GM18867 (cell line): ENCODE measurements at regions not wholly inside any gene's neighbourhood (a gene's known extent, or its start where the extent isn't known, plus 50 kb on each side); places are given as distances from the start of the nearest gene placed in this dataset.
A peak's percentile ranks its signal among the peaks of the same experiment; 100 is the strongest.

Experiments used
- ATAC-seq: cut with Tn5 transposase; IDR thresholded peaks from one replicate; pipeline ENCODE4 v1.9.1; 2021; ENCODE audit warnings: mild to moderate bottlenecking, moderate library complexity; ENCODE audit not compliant: unreplicated experiment

DNA sequence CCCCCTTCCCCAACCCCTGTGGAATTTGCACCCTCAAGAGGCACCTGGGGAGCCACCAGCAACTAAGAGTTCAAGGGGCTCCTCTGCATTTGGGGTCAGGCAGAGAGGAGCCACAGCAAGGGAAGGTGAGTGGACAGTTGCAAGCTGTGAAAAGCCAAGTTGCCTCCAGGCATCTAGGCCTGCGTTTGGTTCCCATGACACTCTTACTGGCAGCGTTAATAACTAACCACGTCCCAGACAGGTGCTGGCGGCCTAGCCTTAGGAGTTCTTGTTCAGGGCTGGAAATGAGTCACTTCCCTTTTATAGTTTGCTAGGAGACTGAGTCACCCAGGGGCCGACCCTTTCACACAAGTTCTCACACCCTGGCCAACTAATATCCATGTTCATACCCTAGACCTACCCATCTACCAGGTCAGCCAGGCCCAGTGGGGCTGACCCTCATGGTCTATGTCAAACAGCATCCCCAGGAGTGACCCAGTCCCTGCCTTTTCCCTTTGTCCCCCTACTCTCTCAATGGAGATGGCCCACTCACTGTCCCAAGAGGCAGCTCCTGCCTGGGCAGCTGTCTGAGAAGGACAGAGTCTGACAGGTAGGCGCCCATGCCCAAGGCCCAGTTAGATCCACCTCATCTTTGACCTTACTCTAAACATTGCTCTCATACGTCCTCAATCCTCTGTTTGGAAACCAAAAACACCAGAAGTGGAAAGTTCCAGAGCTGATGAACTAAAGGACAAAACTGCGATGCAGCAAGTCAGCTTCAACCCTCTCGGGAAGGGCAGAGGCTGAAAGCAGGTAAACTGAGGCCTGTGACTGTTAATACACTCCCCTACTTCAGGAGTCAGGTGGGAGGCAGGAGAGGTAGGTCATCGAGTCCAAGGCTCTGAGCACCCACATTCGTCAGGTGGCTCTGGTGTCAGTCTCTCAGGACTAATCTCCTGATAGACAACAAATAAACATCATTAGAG is 300.6 kb downstream of the SOX9 start:
- peak; percentile 49 for ATAC-seq

DNA sequence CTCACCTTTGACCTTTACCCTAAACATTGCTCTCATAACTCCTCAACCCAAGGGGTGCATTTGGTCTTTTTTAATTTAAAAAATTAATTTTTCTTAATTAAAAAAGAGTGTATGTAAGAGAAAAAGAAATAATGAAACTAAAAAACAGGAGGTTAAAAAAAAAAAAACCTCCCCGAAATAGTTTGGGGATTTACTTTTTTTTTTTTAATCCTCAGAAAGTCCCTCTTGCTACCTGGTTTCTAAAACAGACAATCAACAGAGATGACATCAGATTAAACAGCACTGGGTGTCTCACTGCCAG is 301.3 kb downstream of the SOX9 start:
- no peak for ATAC-seq

DNA sequence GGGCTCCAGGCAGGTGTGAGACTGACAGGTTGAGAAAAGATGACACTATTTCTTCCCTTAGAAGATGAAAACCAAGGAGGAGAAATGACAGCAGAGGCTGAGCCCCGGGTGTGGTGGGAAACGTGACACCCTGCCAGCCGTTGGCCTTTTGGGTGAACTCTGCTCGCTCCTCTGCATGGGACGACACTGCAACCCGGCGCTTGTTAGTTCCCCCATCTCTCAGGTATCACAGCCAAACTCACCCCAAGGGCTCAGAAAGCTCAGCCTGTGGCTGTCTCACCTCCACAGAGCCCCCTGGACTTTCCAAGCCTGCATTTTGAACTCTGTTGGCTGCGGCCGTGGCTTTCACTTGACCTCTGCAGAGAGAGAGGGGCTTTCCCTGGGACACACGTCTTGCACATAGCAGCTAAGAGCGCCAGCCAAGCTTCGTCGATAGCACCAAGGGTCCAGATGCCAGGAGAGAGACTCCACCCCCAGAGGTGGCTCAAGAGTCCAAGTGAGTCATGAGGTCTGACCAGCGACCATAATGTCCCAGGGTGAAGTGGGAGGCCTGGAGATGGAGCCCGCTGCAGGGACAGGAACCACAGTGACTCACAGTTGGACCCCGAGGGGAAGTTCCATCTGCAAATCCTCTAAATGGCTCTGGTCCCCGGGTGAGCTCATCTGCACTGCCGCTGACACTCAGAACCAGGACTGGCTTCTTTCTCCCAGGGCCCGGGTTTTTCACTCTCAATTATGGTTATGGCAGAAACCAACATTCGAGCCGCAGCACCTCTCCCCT is 301.9 kb downstream of the SOX9 start:
- ATAC-seq, result peak; percentile 43

DNA sequence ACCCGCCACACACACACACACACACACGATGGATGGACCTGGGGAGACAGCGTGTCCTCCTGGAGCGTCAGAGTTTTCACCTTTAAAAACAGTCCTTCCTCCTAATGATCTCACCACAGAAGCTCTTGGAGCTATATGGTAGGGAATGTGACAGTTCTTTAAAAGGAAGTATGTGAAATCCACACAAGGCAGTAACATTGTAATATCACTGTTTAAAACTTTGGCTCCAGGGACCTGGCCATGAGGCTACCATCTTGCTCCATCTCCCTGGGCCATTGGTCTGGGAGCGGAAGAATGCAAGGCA is 302.4 kb downstream of the SOX9 start:
- ATAC-seq, result no peak

- no peak for ATAC-seq
These were observed 302.9 kb downstream of the SOX9 start for GRCh38 chr17:72423718-72424117.

DNA sequence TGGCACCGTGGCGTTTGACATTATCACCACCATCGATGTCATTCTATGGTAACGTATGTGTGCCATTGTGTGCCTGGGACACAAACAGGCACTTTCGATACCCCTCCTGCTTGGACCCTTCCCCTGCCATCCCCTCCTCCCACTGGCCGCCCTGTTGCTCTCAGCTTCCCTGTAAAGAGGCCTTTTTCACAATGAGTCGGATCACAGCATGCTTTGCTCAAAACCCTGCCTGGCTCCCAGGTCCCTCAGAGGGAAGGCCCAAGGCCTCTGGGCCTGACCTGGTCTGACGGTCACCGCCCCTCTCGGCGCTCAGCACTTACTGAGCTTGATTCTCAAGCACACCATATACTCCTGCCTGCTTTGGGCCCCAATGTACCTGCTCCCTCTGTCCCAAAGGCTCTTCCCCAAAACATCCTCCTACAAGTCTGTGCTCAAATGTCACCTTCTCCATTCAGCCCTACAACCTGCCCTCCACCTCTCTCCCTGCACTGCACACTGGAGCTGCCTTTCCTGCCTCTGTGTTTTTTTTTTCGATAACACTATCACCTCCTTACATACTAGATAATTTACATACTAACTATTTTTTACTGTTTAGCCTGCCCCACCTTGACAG is 303.8 kb downstream of the SOX9 start:
- no peak for ATAC-seq

DNA sequence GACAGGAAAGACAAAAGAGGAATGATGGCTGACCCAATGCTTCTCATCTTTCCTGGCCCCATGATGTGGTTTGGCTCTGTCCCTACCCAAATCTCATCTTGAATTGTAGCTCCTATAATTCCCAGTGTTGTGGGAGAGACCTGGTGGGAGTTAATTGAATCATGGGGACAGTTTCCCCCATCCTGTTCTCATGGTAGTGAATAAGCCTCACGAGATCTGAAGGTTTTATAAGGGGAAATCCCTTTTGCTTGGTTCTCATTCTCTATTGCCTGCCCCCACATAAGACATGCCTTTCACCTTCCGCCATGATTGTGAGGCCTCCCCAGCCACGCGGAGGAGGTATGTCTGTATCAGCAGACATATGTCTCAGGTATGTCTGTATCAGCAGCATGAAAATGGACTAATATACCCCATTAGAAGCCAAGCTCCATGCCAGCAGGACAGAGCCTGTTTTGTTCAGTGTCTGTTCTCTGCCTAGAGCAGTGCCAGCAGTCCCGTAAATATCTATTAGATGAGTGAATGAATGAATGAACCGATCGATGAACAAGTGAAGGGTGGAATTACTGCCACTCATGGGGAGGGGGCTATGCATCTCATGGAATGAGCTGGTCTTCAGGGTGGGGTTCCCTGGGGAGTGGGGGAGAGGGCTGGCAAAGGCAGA is 304.4 kb downstream of the SOX9 start:
- no peak for ATAC-seq

GRCh38 chr17:72425794-72426168 is 305.0 kb downstream of the SOX9 start:
- no peak for ATAC-seq

- ATAC-seq, result no peak
These were observed 305.5 kb downstream of the SOX9 start for GRCh38 chr17:72426321-72426720.

- ATAC-seq, result no peak
These were observed 306.3 kb downstream of the SOX9 start for GRCh38 chr17:72426948-72427760.

GRCh38 chr17:72427761-72428109 is 306.9 kb downstream of the SOX9 start:
- ATAC-seq, result no peak

GRCh38 chr17:72429066-72429638 is 308.3 kb downstream of the SOX9 start:
- no peak for ATAC-seq

DNA sequence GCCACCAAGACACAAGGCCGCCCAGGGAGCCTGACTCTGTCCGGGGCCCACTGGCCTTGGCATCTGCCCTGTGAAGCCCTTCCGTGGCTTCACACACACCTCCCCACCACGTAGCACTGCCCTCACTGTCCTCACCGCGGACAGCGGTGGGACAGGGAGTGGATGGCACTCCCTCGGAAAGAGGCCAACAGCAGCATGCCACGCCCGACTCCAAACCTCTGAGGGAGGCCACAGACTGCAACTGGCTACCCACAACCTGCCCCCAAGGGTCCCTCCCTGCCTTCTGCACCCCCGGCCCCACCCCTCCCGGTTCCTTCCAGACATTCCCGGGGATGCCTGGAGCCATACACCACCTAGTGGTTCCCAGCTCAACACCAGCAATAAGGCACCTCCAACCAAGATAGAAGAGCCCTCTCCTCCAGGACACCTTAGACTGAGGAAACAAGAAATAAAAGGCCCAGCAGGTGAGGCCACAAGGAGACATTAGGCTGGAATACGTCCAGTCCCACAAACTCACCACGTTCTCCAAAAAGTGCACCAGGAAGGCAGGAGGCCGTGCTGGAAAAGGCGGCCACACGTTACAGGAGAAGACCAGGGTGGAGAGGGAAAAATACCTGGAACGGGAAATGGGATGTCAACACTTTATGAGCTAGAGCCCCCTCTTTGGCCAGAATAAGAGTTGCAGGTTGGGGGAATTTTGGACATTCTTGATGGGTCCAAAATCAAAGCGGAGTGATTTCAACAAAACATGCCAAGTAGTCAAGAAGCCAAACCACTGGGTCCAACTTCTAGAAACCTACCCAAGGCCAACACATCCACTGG is 310.0 kb downstream of the SOX9 start:
- no peak for ATAC-seq

DNA sequence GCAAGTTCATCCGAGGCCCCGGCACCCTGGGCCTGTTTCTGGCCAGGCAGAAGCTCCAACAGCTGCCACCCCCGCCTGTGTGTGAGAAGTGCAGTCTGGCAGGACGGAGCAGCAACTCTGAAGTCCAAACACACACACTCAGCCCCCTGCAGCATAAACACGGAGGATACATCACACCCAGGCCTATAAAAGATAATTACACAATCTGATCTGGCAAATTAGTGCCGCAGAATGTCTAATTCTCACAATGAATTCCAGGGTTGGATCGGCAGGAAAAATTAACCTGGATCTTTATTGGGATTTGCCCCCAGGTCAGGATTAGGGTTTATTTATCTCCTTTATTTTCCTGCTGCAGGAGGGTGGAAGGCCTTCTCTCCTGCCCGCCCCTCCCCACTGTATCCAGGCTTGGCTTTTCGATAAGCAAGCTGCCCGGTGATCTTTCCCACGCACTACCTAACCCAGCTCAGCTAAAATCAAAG is 311.4 kb downstream of the SOX9 start:
- no peak for ATAC-seq

GRCh38 chr17:72432881-72433280 is 312.1 kb downstream of the SOX9 start:
- no peak for ATAC-seq

DNA sequence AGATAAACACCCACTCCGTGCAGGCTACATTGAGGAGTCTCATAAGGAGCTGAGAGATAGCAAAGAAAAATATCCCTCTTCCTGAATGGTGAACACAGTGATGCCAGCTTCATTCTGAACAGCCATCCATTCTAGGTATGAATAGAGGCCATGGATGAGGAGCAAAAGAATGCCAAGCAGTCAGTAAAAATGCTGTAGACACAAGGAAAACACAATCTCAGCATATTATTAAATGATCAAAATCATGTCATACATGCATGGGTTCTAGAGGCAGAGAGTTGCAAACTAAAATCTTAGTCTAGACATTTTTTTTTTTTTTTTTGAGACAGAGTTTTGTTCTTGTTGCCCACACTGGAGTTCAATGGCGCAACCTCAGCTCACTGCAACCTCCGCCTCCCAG is 313.0 kb downstream of the SOX9 start:
- no peak for ATAC-seq

- no peak for ATAC-seq
These were observed 313.8 kb downstream of the SOX9 start for GRCh38 chr17:72434581-72434980.

- no peak for ATAC-seq
These were observed 314.3 kb downstream of the SOX9 start for GRCh38 chr17:72434991-72435618.

- no peak for ATAC-seq
These were observed 318.0 kb downstream of the SOX9 start for GRCh38 chr17:72438783-72439182.
